ENCODE measurements at regions not wholly inside any gene's neighbourhood (a gene's known extent, or its start where the extent isn't known, plus 50 kb on each side); places are given as distances from the start of the nearest gene placed in this dataset.
"Not testable (repeated sequence)": the region's sequence is repeated elsewhere in the genome, so short reads cannot be mapped to it uniquely, and the experiment has no call there.

- no peak overlapping the region for H3K4me2 ChIP-seq (ENCODE audit: low read length)
- no peaks in the 10 kb centered on the region for H3K9me3 ChIP-seq (replicated peaks; ENCODE audit: low read length)
- H3K4me3 ChIP-seq (ENCODE audit: low read length): no peak overlapping the region
- H3K4me1 ChIP-seq (ENCODE audit: control insufficient read depth, insufficient read depth, low read length): no peaks in the 10 kb centered on the region
- no peaks in the 10 kb centered on the region for H3K36me3 ChIP-seq (ENCODE audit: insufficient read depth, low read length)
- no peak overlapping the region for H3K9ac ChIP-seq (ENCODE audit: low read depth, low read length)
- H3K27me3 ChIP-seq (ENCODE audit: control insufficient read depth, insufficient read depth, low read length): peaks cover 48% of the 10 kb centered on the region
Observed at GRCh38 chr14:101635749-101636560, 74.7 kb downstream of the DIO3 start.

- Histone ChIP-seq H3K27me3 (ENCODE audit: control insufficient read depth, insufficient read depth, low read length) (peaks cover 39% of the 10 kb centered on the region), H3K9me3 (replicated peaks; ENCODE audit: low read length) (no peaks in the 10 kb centered on the region), H3K4me1 (ENCODE audit: control insufficient read depth, insufficient read depth, low read length) (no peaks in the 10 kb centered on the region)
Observed at GRCh38 chr14:101639241-101639833, 78.0 kb downstream of the DIO3 start.

GRCh38 chr14:101643651-101644050, 82.4 kb downstream of the DIO3 start:
- Histone ChIP-seq H3K4me2 (ENCODE audit: low read length) (no peak overlapping the region), H3K4me3 (ENCODE audit: low read length) (no peak overlapping the region), H3K27me3 (ENCODE audit: control insufficient read depth, insufficient read depth, low read length) (peaks cover 40% of the 10 kb centered on the region), H3K4me1 (ENCODE audit: control insufficient read depth, insufficient read depth, low read length) (no peaks in the 10 kb centered on the region), H3K9me3 (replicated peaks; ENCODE audit: low read length) (no peaks in the 10 kb centered on the region), H3K9ac (ENCODE audit: low read depth, low read length) (no peak overlapping the region), H3K36me3 (ENCODE audit: insufficient read depth, low read length) (no peaks in the 10 kb centered on the region)

More at GRCh38 chr14:101639241-101639833, 78.0 kb downstream of the DIO3 start:
- Histone ChIP-seq H3K4me3 (ENCODE audit: low read length) (no peak overlapping the region), H3K9ac (ENCODE audit: low read depth, low read length) (no peak overlapping the region), H3K4me2 (ENCODE audit: low read length) (no peak overlapping the region), H3K36me3 (ENCODE audit: insufficient read depth, low read length) (no peaks in the 10 kb centered on the region)

- no peak overlapping the region for H3K4me3 ChIP-seq (ENCODE audit: low read length)
- no peaks in the 10 kb centered on the region for H3K4me1 ChIP-seq (ENCODE audit: control insufficient read depth, insufficient read depth, low read length)
- H3K27me3 ChIP-seq (ENCODE audit: control insufficient read depth, insufficient read depth, low read length): peaks cover 65% of the 10 kb centered on the region
- H3K4me2 ChIP-seq (ENCODE audit: low read length): no peak overlapping the region
- H3K9ac ChIP-seq (ENCODE audit: low read depth, low read length): no peak overlapping the region
- H3K36me3 ChIP-seq (ENCODE audit: insufficient read depth, low read length): no peaks in the 10 kb centered on the region
- no peaks in the 10 kb centered on the region for H3K9me3 ChIP-seq (replicated peaks; ENCODE audit: low read length)
Observed at GRCh38 chr14:101654051-101654450, 92.8 kb downstream of the DIO3 start.

GRCh38 chr14:101657372-101657771, 96.1 kb downstream of the DIO3 start:
- no peaks in the 10 kb centered on the region for H3K4me1 ChIP-seq (ENCODE audit: control insufficient read depth, insufficient read depth, low read length)
- H3K4me2 ChIP-seq (ENCODE audit: low read length): no peak overlapping the region
- no peaks in the 10 kb centered on the region for H3K36me3 ChIP-seq (ENCODE audit: insufficient read depth, low read length)
- H3K9ac ChIP-seq (ENCODE audit: low read depth, low read length): no peak overlapping the region
- H3K27me3 ChIP-seq (ENCODE audit: control insufficient read depth, insufficient read depth, low read length): peaks cover 63% of the 10 kb centered on the region
- H3K4me3 ChIP-seq (ENCODE audit: low read length): no peak overlapping the region
- H3K9me3 ChIP-seq (replicated peaks; ENCODE audit: low read length): no peaks in the 10 kb centered on the region

GRCh38 chr14:101665478-101666078, 95.9 kb upstream of the PPP2R5C start:
- H3K4me3 ChIP-seq (ENCODE audit: low read length): no peak overlapping the region
- H3K9me3 ChIP-seq (replicated peaks; ENCODE audit: low read length): no peaks in the 10 kb centered on the region
- no peaks in the 10 kb centered on the region for H3K36me3 ChIP-seq (ENCODE audit: insufficient read depth, low read length)
- H3K9ac ChIP-seq (ENCODE audit: low read depth, low read length): no peak overlapping the region
- no peak overlapping the region for H3K4me2 ChIP-seq (ENCODE audit: low read length)
- H3K27me3 ChIP-seq (ENCODE audit: control insufficient read depth, insufficient read depth, low read length): peaks cover 28% of the 10 kb centered on the region
- no peaks in the 10 kb centered on the region for H3K4me1 ChIP-seq (ENCODE audit: control insufficient read depth, insufficient read depth, low read length)

GRCh38 chr14:101666264-101666663, 95.2 kb upstream of the PPP2R5C start:
- H3K4me3 ChIP-seq (ENCODE audit: low read length): no peak overlapping the region
- H3K36me3 ChIP-seq (ENCODE audit: insufficient read depth, low read length): no peaks in the 10 kb centered on the region
- no peak overlapping the region for H3K4me2 ChIP-seq (ENCODE audit: low read length)
- no peaks in the 10 kb centered on the region for H3K9me3 ChIP-seq (replicated peaks; ENCODE audit: low read length)
- H3K27me3 ChIP-seq (ENCODE audit: control insufficient read depth, insufficient read depth, low read length): peaks cover 22% of the 10 kb centered on the region
- no peaks in the 10 kb centered on the region for H3K4me1 ChIP-seq (ENCODE audit: control insufficient read depth, insufficient read depth, low read length)
- H3K9ac ChIP-seq (ENCODE audit: low read depth, low read length): no peak overlapping the region

GRCh38 chr14:101669629-101670028, 91.9 kb upstream of the PPP2R5C start:
- Histone ChIP-seq H3K9me3 (replicated peaks; ENCODE audit: low read length) (no peaks in the 10 kb centered on the region), H3K4me2 (ENCODE audit: low read length) (no peak overlapping the region), H3K4me3 (ENCODE audit: low read length) (no peak overlapping the region), H3K27me3 (ENCODE audit: control insufficient read depth, insufficient read depth, low read length) (peaks cover 10% of the 10 kb centered on the region), H3K4me1 (ENCODE audit: control insufficient read depth, insufficient read depth, low read length) (no peaks in the 10 kb centered on the region), H3K36me3 (ENCODE audit: insufficient read depth, low read length) (no peaks in the 10 kb centered on the region), H3K9ac (ENCODE audit: low read depth, low read length) (no peak overlapping the region)

- Histone ChIP-seq H3K27me3 (ENCODE audit: control insufficient read depth, insufficient read depth, low read length) (peaks cover 10% of the 10 kb centered on the region), H3K9ac (ENCODE audit: low read depth, low read length) (no peak overlapping the region), H3K4me2 (ENCODE audit: low read length) (no peak overlapping the region), H3K36me3 (ENCODE audit: insufficient read depth, low read length) (no peaks in the 10 kb centered on the region), H3K4me3 (ENCODE audit: low read length) (no peak overlapping the region), H3K9me3 (replicated peaks; ENCODE audit: low read length) (no peaks in the 10 kb centered on the region), H3K4me1 (ENCODE audit: control insufficient read depth, insufficient read depth, low read length) (no peaks in the 10 kb centered on the region)
Observed at GRCh38 chr14:101673873-101674272, 87.6 kb upstream of the PPP2R5C start.

- H3K27me3 ChIP-seq (ENCODE audit: control insufficient read depth, insufficient read depth, low read length); H3K36me3 ChIP-seq (ENCODE audit: insufficient read depth, low read length); H3K9me3 ChIP-seq (replicated peaks; ENCODE audit: low read length); H3K4me2 ChIP-seq (ENCODE audit: low read length); H3K4me3 ChIP-seq (ENCODE audit: low read length); H3K4me1 ChIP-seq (ENCODE audit: control insufficient read depth, insufficient read depth, low read length); H3K9ac ChIP-seq (ENCODE audit: low read depth, low read length): not testable (repeated sequence)
Observed at GRCh38 chr14:101675835-101676234, 85.7 kb upstream of the PPP2R5C start.

GRCh38 chr14:101677912-101678327, 83.6 kb upstream of the PPP2R5C start:
- H3K9me3 ChIP-seq (replicated peaks; ENCODE audit: low read length); H3K4me2 ChIP-seq (ENCODE audit: low read length); H3K27me3 ChIP-seq (ENCODE audit: control insufficient read depth, insufficient read depth, low read length); H3K4me1 ChIP-seq (ENCODE audit: control insufficient read depth, insufficient read depth, low read length); H3K9ac ChIP-seq (ENCODE audit: low read depth, low read length); H3K36me3 ChIP-seq (ENCODE audit: insufficient read depth, low read length); H3K4me3 ChIP-seq (ENCODE audit: low read length): not testable (repeated sequence)
